ENCODE measurements at regions not wholly inside any gene's neighbourhood (a gene's known extent, or its start where the extent isn't known, plus 50 kb on each side); places are given as distances from the start of the nearest gene placed in this dataset.

- Histone ChIP-seq H3K36me3 (ENCODE audit: control insufficient read depth in 5 of 5, insufficient read depth in 5 of 5, low read length in 5 of 5) (no peaks in the 10 kb centered on the region), H3K9me3 (ENCODE audit: control insufficient read depth in 5 of 5, low read length in 5 of 5) (no peaks in the 10 kb centered on the region), H3K4me1 (ENCODE audit: control insufficient read depth in 5 of 5, insufficient read depth in 5 of 5, low read length in 5 of 5) (no peaks in the 10 kb centered on the region), H3K27me3 (ENCODE audit: control insufficient read depth in 5 of 5, insufficient read depth in 4 of 5, low read length in 5 of 5) (no peaks in the 10 kb centered on the region), H3K4me3 (ENCODE audit: low read depth in 1 of 5, low read length in 5 of 5) (no peak overlapping the region), H3K27ac (ENCODE audit: low read depth, low read length) (no peak overlapping the region), H3K9ac (ENCODE audit: low read length in 5 of 5) (no peak overlapping the region)
Observed at GRCh38 chr1:81351864-81352263, 448.9 kb upstream of the ADGRL2 start.

GRCh38 chr1:81349194-81349965 lies 451.4 kb upstream of the ADGRL2 start:
- Histone ChIP-seq H3K4me1 (ENCODE audit: control insufficient read depth in 5 of 5, insufficient read depth in 5 of 5, low read length in 5 of 5) (no peaks in the 10 kb centered on the region), H3K27me3 (ENCODE audit: control insufficient read depth in 5 of 5, insufficient read depth in 4 of 5, low read length in 5 of 5) (no peaks in the 10 kb centered on the region), H3K4me3 (ENCODE audit: low read depth in 1 of 5, low read length in 5 of 5) (no peak overlapping the region), H3K27ac (ENCODE audit: low read depth, low read length) (no peak overlapping the region), H3K9ac (ENCODE audit: low read length in 5 of 5) (no peak overlapping the region), H3K36me3 (ENCODE audit: control insufficient read depth in 5 of 5, insufficient read depth in 5 of 5, low read length in 5 of 5) (no peaks in the 10 kb centered on the region), H3K9me3 (ENCODE audit: control insufficient read depth in 5 of 5, low read length in 5 of 5) (no peaks in the 10 kb centered on the region)

GRCh38 chr1:81345110-81345509 lies 455.6 kb upstream of the ADGRL2 start:
- no peak overlapping the region for H3K9ac ChIP-seq (ENCODE audit: low read length in 5 of 5)
- no peak overlapping the region for H3K4me3 ChIP-seq (ENCODE audit: low read depth in 1 of 5, low read length in 5 of 5)
- H3K4me1 ChIP-seq (ENCODE audit: control insufficient read depth in 5 of 5, insufficient read depth in 5 of 5, low read length in 5 of 5) = no peaks in the 10 kb centered on the region
- no peak overlapping the region for H3K27ac ChIP-seq (ENCODE audit: low read depth, low read length)
- H3K9me3 ChIP-seq (ENCODE audit: control insufficient read depth in 5 of 5, low read length in 5 of 5) = no peaks in the 10 kb centered on the region
- H3K36me3 ChIP-seq (ENCODE audit: control insufficient read depth in 5 of 5, insufficient read depth in 5 of 5, low read length in 5 of 5) = no peaks in the 10 kb centered on the region
- no peaks in the 10 kb centered on the region for H3K27me3 ChIP-seq (ENCODE audit: control insufficient read depth in 5 of 5, insufficient read depth in 4 of 5, low read length in 5 of 5)

- no peaks in the 10 kb centered on the region for H3K9me3 ChIP-seq (ENCODE audit: control insufficient read depth in 5 of 5, low read length in 5 of 5)
Observed at GRCh38 chr1:81340239-81340638, 460.5 kb upstream of the ADGRL2 start.

GRCh38 chr1:81337226-81337625 lies 463.5 kb upstream of the ADGRL2 start:
- H3K27me3 ChIP-seq (ENCODE audit: control insufficient read depth in 5 of 5, insufficient read depth in 4 of 5, low read length in 5 of 5) = no peaks in the 10 kb centered on the region
- no peaks in the 10 kb centered on the region for H3K36me3 ChIP-seq (ENCODE audit: control insufficient read depth in 5 of 5, insufficient read depth in 5 of 5, low read length in 5 of 5)
- no peak overlapping the region for H3K27ac ChIP-seq (ENCODE audit: low read depth, low read length)
- no peak overlapping the region for H3K9ac ChIP-seq (ENCODE audit: low read length in 5 of 5)
- H3K4me3 ChIP-seq (ENCODE audit: low read depth in 1 of 5, low read length in 5 of 5) = no peak overlapping the region
- no peaks in the 10 kb centered on the region for H3K9me3 ChIP-seq (ENCODE audit: control insufficient read depth in 5 of 5, low read length in 5 of 5)
- H3K4me1 ChIP-seq (ENCODE audit: control insufficient read depth in 5 of 5, insufficient read depth in 5 of 5, low read length in 5 of 5) = no peaks in the 10 kb centered on the region

More at GRCh38 chr1:81340239-81340638, 460.5 kb upstream of the ADGRL2 start:
- H3K4me1 ChIP-seq (ENCODE audit: control insufficient read depth in 5 of 5, insufficient read depth in 5 of 5, low read length in 5 of 5) = no peaks in the 10 kb centered on the region
- H3K27ac ChIP-seq (ENCODE audit: low read depth, low read length) = no peak overlapping the region
- no peaks in the 10 kb centered on the region for H3K36me3 ChIP-seq (ENCODE audit: control insufficient read depth in 5 of 5, insufficient read depth in 5 of 5, low read length in 5 of 5)
- no peak overlapping the region for H3K9ac ChIP-seq (ENCODE audit: low read length in 5 of 5)
- no peaks in the 10 kb centered on the region for H3K27me3 ChIP-seq (ENCODE audit: control insufficient read depth in 5 of 5, insufficient read depth in 4 of 5, low read length in 5 of 5)
- no peak overlapping the region for H3K4me3 ChIP-seq (ENCODE audit: low read depth in 1 of 5, low read length in 5 of 5)

- Histone ChIP-seq H3K9me3 (ENCODE audit: control insufficient read depth in 5 of 5, low read length in 5 of 5) (no peaks in the 10 kb centered on the region), H3K27me3 (ENCODE audit: control insufficient read depth in 5 of 5, insufficient read depth in 4 of 5, low read length in 5 of 5) (no peaks in the 10 kb centered on the region), H3K4me1 (ENCODE audit: control insufficient read depth in 5 of 5, insufficient read depth in 5 of 5, low read length in 5 of 5) (no peaks in the 10 kb centered on the region), H3K9ac (ENCODE audit: low read length in 5 of 5) (no peak overlapping the region), H3K4me3 (ENCODE audit: low read depth in 1 of 5, low read length in 5 of 5) (no peak overlapping the region), H3K27ac (ENCODE audit: low read depth, low read length) (no peak overlapping the region), H3K36me3 (ENCODE audit: control insufficient read depth in 5 of 5, insufficient read depth in 5 of 5, low read length in 5 of 5) (no peaks in the 10 kb centered on the region)
Observed at GRCh38 chr1:81335876-81336275, 464.9 kb upstream of the ADGRL2 start.

- no peak overlapping the region for H3K9ac ChIP-seq (ENCODE audit: low read length in 5 of 5)
Observed at GRCh38 chr1:81330521-81330920, 470.2 kb upstream of the ADGRL2 start.

GRCh38 chr1:81330111-81330510 lies 470.6 kb upstream of the ADGRL2 start:
- H3K9ac ChIP-seq (ENCODE audit: low read length in 5 of 5) = no peak overlapping the region
- no peaks in the 10 kb centered on the region for H3K36me3 ChIP-seq (ENCODE audit: control insufficient read depth in 5 of 5, insufficient read depth in 5 of 5, low read length in 5 of 5)
- H3K27me3 ChIP-seq (ENCODE audit: control insufficient read depth in 5 of 5, insufficient read depth in 4 of 5, low read length in 5 of 5) = no peaks in the 10 kb centered on the region
- H3K9me3 ChIP-seq (ENCODE audit: control insufficient read depth in 5 of 5, low read length in 5 of 5) = no peaks in the 10 kb centered on the region
- no peak overlapping the region for H3K4me3 ChIP-seq (ENCODE audit: low read depth in 1 of 5, low read length in 5 of 5)
- H3K4me1 ChIP-seq (ENCODE audit: control insufficient read depth in 5 of 5, insufficient read depth in 5 of 5, low read length in 5 of 5) = no peaks in the 10 kb centered on the region
- no peak overlapping the region for H3K27ac ChIP-seq (ENCODE audit: low read depth, low read length)

More at GRCh38 chr1:81330521-81330920, 470.2 kb upstream of the ADGRL2 start:
- H3K4me3 ChIP-seq (ENCODE audit: low read depth in 1 of 5, low read length in 5 of 5) = no peak overlapping the region
- no peaks in the 10 kb centered on the region for H3K36me3 ChIP-seq (ENCODE audit: control insufficient read depth in 5 of 5, insufficient read depth in 5 of 5, low read length in 5 of 5)
- H3K9me3 ChIP-seq (ENCODE audit: control insufficient read depth in 5 of 5, low read length in 5 of 5) = no peaks in the 10 kb centered on the region
- H3K27me3 ChIP-seq (ENCODE audit: control insufficient read depth in 5 of 5, insufficient read depth in 4 of 5, low read length in 5 of 5) = no peaks in the 10 kb centered on the region
- H3K27ac ChIP-seq (ENCODE audit: low read depth, low read length) = no peak overlapping the region
- H3K4me1 ChIP-seq (ENCODE audit: control insufficient read depth in 5 of 5, insufficient read depth in 5 of 5, low read length in 5 of 5) = no peaks in the 10 kb centered on the region

GRCh38 chr1:81329041-81329440 lies 471.7 kb upstream of the ADGRL2 start:
- no peaks in the 10 kb centered on the region for H3K27me3 ChIP-seq (ENCODE audit: control insufficient read depth in 5 of 5, insufficient read depth in 4 of 5, low read length in 5 of 5)
- H3K36me3 ChIP-seq (ENCODE audit: control insufficient read depth in 5 of 5, insufficient read depth in 5 of 5, low read length in 5 of 5) = no peaks in the 10 kb centered on the region
- H3K4me1 ChIP-seq (ENCODE audit: control insufficient read depth in 5 of 5, insufficient read depth in 5 of 5, low read length in 5 of 5) = no peaks in the 10 kb centered on the region
- H3K9ac ChIP-seq (ENCODE audit: low read length in 5 of 5) = no peak overlapping the region
- H3K27ac ChIP-seq (ENCODE audit: low read depth, low read length) = no peak overlapping the region
- H3K9me3 ChIP-seq (ENCODE audit: control insufficient read depth in 5 of 5, low read length in 5 of 5) = no peaks in the 10 kb centered on the region
- H3K4me3 ChIP-seq (ENCODE audit: low read depth in 1 of 5, low read length in 5 of 5) = no peak overlapping the region

GRCh38 chr1:81327743-81328142 lies 473.0 kb upstream of the ADGRL2 start:
- no peaks in the 10 kb centered on the region for H3K27me3 ChIP-seq (ENCODE audit: control insufficient read depth in 5 of 5, insufficient read depth in 4 of 5, low read length in 5 of 5)
- H3K4me1 ChIP-seq (ENCODE audit: control insufficient read depth in 5 of 5, insufficient read depth in 5 of 5, low read length in 5 of 5) = no peaks in the 10 kb centered on the region
- H3K36me3 ChIP-seq (ENCODE audit: control insufficient read depth in 5 of 5, insufficient read depth in 5 of 5, low read length in 5 of 5) = no peaks in the 10 kb centered on the region
- no peaks in the 10 kb centered on the region for H3K9me3 ChIP-seq (ENCODE audit: control insufficient read depth in 5 of 5, low read length in 5 of 5)
- H3K27ac ChIP-seq (ENCODE audit: low read depth, low read length) = no peak overlapping the region
- no peak overlapping the region for H3K9ac ChIP-seq (ENCODE audit: low read length in 5 of 5)
- no peak overlapping the region for H3K4me3 ChIP-seq (ENCODE audit: low read depth in 1 of 5, low read length in 5 of 5)
